DMS153 treated with DMSO at 0.1 percent for 48 hours (cell line): ENCODE measurements at regions not wholly inside any gene's neighbourhood (a gene's known extent, or its start where the extent isn't known, plus 50 kb on each side); places are given as distances from the start of the nearest gene placed in this dataset.
"Not testable (repeated sequence)": the region's sequence is repeated elsewhere in the genome, so short reads cannot be mapped to it uniquely, and the experiment has no call there.

Source experiments
- DNase-seq: peaks from one replicate; lab custom pipeline; 2025; ENCODE audit not compliant: unreplicated experiment; lab: John Stamatoyannopoulos, UW

- no peak for DNase-seq
Observed at GRCh38 chr9:75739884-75740611, 150.4 kb upstream of the PCSK5 start.

- DNase-seq: no peak
Observed at GRCh38 chr9:75743855-75744254, 146.6 kb upstream of the PCSK5 start.

GRCh38 chr9:75754080-75754479, 136.4 kb upstream of the PCSK5 start:
- no peak for DNase-seq

- no peak for DNase-seq
Observed at GRCh38 chr9:75775166-75775565, 115.3 kb upstream of the PCSK5 start.

GRCh38 chr9:75775966-75776691, 114.3 kb upstream of the PCSK5 start:
- DNase-seq: no peak

- no peak for DNase-seq
Observed at GRCh38 chr9:75780185-75780584, 110.3 kb upstream of the PCSK5 start.

- DNase-seq: no peak
Observed at GRCh38 chr9:75788006-75788634, 102.4 kb upstream of the PCSK5 start.

- no peak for DNase-seq
Observed at GRCh38 chr9:75797085-75797580, 93.3 kb upstream of the PCSK5 start.

GRCh38 chr9:75798505-75798904, 92.0 kb upstream of the PCSK5 start:
- DNase-seq: no peak

GRCh38 chr9:75803130-75803529, 87.3 kb upstream of the PCSK5 start:
- DNase-seq: no peak

GRCh38 chr9:75810063-75810462, 80.4 kb upstream of the PCSK5 start:
- no peak for DNase-seq

- DNase-seq: no peak
Observed at GRCh38 chr9:75811692-75812091, 78.8 kb upstream of the PCSK5 start.

- no peak for DNase-seq
Observed at GRCh38 chr9:75812141-75812540, 78.3 kb upstream of the PCSK5 start.

- DNase-seq: no peak
Observed at GRCh38 chr9:75814667-75815066, 75.8 kb upstream of the PCSK5 start.

- not testable (repeated sequence) for DNase-seq
Observed at GRCh38 chr9:75820471-75821115, 69.9 kb upstream of the PCSK5 start.

- no peak for DNase-seq
Observed at GRCh38 chr9:75823151-75823550, 67.3 kb upstream of the PCSK5 start.

GRCh38 chr9:75824816-75825568, 65.5 kb upstream of the PCSK5 start:
- no peak for DNase-seq

GRCh38 chr9:75826314-75826713, 64.2 kb upstream of the PCSK5 start:
- no peak for DNase-seq

GRCh38 chr9:75830303-75830702, 60.2 kb upstream of the PCSK5 start:
- DNase-seq: no peak

- no peak for DNase-seq
Observed at GRCh38 chr9:75833778-75834177, 56.7 kb upstream of the PCSK5 start.

- no peak for DNase-seq
Observed at GRCh38 chr9:75834878-75835277, 55.6 kb upstream of the PCSK5 start.
